ENCODE measurements at regions not wholly inside any gene's neighbourhood (a gene's known extent, or its start where the extent isn't known, plus 50 kb on each side); places are given as distances from the start of the nearest gene placed in this dataset.

DNA sequence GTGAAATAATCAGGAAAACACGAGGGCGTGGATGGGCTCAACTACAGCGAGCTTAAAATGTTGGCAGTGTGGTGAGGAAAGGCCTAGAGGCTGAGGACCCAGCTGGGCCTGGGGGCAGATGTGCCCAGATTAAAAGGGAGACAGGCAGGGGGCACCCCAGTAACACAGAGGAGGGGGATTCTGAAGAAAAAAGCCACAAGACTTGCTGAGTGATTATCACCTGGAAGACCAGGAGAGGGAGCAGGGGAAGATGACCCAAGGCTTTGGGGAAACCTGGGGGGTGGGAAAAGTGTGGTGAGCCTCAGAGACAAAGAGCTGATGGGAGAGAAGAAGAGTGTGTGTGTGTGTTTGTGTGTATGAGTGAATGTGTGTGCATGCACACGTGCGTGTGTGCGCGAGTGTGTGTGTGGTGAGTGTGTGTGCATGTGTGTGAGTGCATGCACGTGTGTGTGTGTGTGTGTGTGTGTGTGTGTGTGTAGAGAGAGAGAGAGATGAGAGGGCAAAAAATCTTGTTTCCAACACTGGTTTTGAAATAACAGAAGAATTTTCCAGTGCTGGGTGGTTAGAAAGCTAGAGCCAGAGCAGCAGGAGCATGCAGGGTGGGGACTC, 500.5 kb downstream of the BUD13 start:
- TF ChIP-seq, protein P1, sequence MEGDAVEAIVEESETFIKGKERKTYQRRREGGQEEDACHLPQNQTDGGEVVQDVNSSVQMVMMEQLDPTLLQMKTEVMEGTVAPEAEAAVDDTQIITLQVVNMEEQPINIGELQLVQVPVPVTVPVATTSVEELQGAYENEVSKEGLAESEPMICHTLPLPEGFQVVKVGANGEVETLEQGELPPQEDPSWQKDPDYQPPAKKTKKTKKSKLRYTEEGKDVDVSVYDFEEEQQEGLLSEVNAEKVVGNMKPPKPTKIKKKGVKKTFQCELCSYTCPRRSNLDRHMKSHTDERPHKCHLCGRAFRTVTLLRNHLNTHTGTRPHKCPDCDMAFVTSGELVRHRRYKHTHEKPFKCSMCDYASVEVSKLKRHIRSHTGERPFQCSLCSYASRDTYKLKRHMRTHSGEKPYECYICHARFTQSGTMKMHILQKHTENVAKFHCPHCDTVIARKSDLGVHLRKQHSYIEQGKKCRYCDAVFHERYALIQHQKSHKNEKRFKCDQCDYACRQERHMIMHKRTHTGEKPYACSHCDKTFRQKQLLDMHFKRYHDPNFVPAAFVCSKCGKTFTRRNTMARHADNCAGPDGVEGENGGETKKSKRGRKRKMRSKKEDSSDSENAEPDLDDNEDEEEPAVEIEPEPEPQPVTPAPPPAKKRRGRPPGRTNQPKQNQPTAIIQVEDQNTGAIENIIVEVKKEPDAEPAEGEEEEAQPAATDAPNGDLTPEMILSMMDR (conservative IDR thresholded peaks at IDR 0.05): no peak
- no peak for DNase-seq (ENCODE audit: extremely low spot score, unreplicated experiment)
- Mint-ChIP-seq H3K27me3 (peaks cover 29% of the 10 kb centered on the region), H3K36me3 (no peaks in the 10 kb centered on the region), H3K4me1 (ENCODE audit: unreplicated experiment) (peaks cover 8% of the 10 kb centered on the region), H3K4me3 (no peak overlapping the region), H3K9me3 (no peaks in the 10 kb centered on the region), H3K27ac (no peak overlapping the region)

DNA sequence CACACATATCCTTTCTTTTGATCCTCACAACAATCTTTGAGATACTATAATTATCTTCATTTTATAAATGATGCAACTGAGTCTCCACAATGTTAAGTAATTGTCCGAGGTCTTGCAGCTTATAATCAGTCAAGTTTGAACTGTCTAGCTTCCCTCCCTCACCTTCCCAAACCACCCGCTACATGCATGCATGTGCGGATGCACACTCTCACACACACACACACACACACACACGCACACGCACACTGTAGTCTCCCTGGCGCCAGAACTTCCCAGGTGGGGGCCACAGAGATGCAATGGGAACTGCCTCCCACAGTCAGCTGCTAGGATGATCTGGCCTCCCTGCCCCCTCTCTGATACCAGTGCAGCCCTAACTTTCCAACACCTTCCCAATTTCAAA, 501.3 kb downstream of the BUD13 start:
- peaks cover 8% of the 10 kb centered on the region for H3K4me1 Mint-ChIP-seq (ENCODE audit: unreplicated experiment)
- H3K4me3 Mint-ChIP-seq: no peak overlapping the region
- DNase-seq (ENCODE audit: extremely low spot score, unreplicated experiment): no peak
- no peaks in the 10 kb centered on the region for H3K36me3 Mint-ChIP-seq
- no peak overlapping the region for H3K27ac Mint-ChIP-seq
- peaks cover 29% of the 10 kb centered on the region for H3K27me3 Mint-ChIP-seq
- TF ChIP-seq, protein P1 (conservative IDR thresholded peaks at IDR 0.05): no peak
- H3K9me3 Mint-ChIP-seq: no peaks in the 10 kb centered on the region

DNA sequence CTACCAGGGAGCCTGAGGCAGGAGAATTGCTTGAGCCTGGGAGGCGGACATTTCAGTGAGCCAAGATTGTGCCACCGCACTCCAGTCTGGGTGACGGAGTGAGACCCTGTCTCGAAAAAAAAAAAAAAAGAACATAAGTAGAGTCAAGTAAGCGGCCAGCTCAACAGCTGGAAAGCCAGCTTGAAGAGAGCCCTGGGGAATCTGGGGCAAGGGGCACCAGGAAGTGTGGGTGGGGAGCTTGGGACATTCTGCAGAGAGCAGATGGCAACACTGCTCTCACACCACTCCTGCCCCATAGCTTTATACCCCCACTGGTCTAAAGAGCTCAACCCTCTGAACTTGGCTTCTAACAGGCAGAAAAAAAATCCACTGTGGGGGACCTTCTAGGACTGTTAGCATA, 505.6 kb downstream of the BUD13 start:
- Mint-ChIP-seq H3K27me3 (peaks cover 39% of the 10 kb centered on the region), H3K36me3 (no peaks in the 10 kb centered on the region), H3K4me1 (ENCODE audit: unreplicated experiment) (peaks cover 7% of the 10 kb centered on the region), H3K27ac (no peak overlapping the region), H3K4me3 (no peak overlapping the region), H3K9me3 (no peaks in the 10 kb centered on the region)
- DNase-seq (ENCODE audit: extremely low spot score, unreplicated experiment): no peak
- TF ChIP-seq, protein P1 (conservative IDR thresholded peaks at IDR 0.05): no peak

DNA sequence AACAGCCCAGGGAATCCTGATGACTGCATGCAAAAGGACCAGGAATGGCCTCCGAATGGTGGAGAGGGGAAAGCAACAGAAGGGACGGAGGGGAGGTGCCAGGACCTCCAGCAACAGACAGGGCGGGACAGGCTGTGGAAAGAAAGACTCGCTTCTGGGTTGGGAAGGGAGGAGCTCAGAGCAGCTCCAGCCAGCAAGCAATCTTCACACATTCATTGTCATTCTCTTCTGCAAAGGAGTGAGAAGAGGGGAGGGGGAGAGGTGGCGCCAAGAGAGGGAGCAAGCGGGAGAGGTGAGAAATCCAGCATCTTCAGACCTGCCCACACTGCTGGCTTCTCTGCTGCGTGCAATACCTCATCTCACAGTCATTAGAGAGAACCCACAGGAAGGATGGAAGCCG, 509.0 kb downstream of the BUD13 start:
- TF ChIP-seq, protein P1 (conservative IDR thresholded peaks at IDR 0.05): no peak
- no peak overlapping the region for H3K27ac Mint-ChIP-seq
- peaks cover 48% of the 10 kb centered on the region for H3K27me3 Mint-ChIP-seq
- peaks cover 17% of the 10 kb centered on the region for H3K4me1 Mint-ChIP-seq (ENCODE audit: unreplicated experiment)
- H3K4me3 Mint-ChIP-seq: no peak overlapping the region
- no peaks in the 10 kb centered on the region for H3K36me3 Mint-ChIP-seq
- no peak for DNase-seq (ENCODE audit: extremely low spot score, unreplicated experiment)
- no peaks in the 10 kb centered on the region for H3K9me3 Mint-ChIP-seq

DNA sequence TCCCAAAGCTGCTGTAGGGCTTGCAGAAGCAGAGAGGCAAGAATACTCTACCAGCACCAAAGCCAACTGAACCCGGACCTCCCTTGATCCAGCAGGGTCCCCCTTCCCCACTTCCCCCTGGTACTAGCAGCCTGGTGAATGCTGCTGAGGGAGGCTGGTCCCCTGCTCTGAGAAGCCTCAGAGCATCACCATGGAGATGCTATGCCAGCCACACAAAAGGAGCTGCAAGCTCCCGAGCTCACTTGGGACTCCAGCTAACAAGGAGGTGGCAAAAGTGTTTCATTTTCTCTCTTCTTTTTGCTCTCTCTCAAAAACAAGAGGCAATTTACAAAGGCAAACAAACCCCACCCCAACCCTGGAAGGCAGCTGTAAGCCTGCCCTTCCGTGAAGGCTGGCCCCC, 509.8 kb downstream of the BUD13 start:
- Mint-ChIP-seq H3K27me3 (peaks cover 48% of the 10 kb centered on the region), H3K27ac (no peak overlapping the region), H3K4me1 (ENCODE audit: unreplicated experiment) (peaks cover 22% of the 10 kb centered on the region), H3K4me3 (no peak overlapping the region), H3K36me3 (no peaks in the 10 kb centered on the region), H3K9me3 (no peaks in the 10 kb centered on the region)
- TF ChIP-seq, protein P1 (conservative IDR thresholded peaks at IDR 0.05): no peak
- no peak for DNase-seq (ENCODE audit: extremely low spot score, unreplicated experiment)

DNA sequence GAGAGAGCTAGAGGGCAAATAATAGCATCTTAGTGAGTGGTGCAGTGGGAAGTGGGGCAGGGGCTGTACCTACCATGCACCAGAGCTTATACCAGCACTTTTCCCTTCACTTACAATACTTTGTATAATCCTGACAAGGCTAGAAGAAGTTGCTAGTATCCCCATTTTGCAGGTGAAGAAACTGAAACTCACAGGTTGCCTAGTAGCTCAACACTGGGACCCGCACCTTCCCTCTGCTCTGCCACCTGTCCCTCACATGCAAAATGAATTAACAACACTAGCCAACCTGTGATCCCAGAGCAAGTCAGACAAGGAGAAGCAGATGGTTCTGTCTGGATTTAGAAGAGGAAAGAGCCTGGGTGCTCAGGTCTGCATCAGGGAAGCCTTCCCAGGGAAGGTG, 510.4 kb downstream of the BUD13 start:
- peaks cover 28% of the 10 kb centered on the region for H3K4me1 Mint-ChIP-seq (ENCODE audit: unreplicated experiment)
- no peak overlapping the region for H3K4me3 Mint-ChIP-seq
- H3K9me3 Mint-ChIP-seq: peaks cover 4% of the 10 kb centered on the region
- no peak overlapping the region for H3K27ac Mint-ChIP-seq
- TF ChIP-seq, protein P1 (conservative IDR thresholded peaks at IDR 0.05): no peak
- peaks cover 51% of the 10 kb centered on the region for H3K27me3 Mint-ChIP-seq
- DNase-seq (ENCODE audit: extremely low spot score, unreplicated experiment): no peak
- H3K36me3 Mint-ChIP-seq: no peaks in the 10 kb centered on the region

Data from type B pancreatic cell (in vitro differentiated cells).